KMS-11 (cell line): ENCODE measurements at regions not wholly inside any gene's neighbourhood (a gene's known extent, or its start where the extent isn't known, plus 50 kb on each side); places are given as distances from the start of the nearest gene placed in this dataset.

ENCODE experiments used
- H2AFZ ChIP-seq: fragments of 200-600 bp; sonication (generic); 2 replicates; pipeline ENCODE4 v1.6.1; 2016; ENCODE audit warnings: antibody characterized with exemption, mixed run types, low read depth
- H3K27ac ChIP-seq: fragments of 200-600 bp; sonication (generic); 2 replicates; pipeline ENCODE4 v1.6.1; 2016; ENCODE audit warnings: mild to moderate bottlenecking, mixed run types
- H3K27me3 ChIP-seq: fragments of 200-600 bp; sonication (generic); 2 replicates; pipeline ENCODE4 v1.6.1; 2017; ENCODE audit warnings: mild to moderate bottlenecking, low read depth, mixed run types, moderate library complexity; ENCODE audit not compliant: insufficient read depth
- H3K36me3 ChIP-seq: fragments of 200-600 bp; sonication (generic); 2 replicates; pipeline ENCODE4 v1.6.1; 2017; ENCODE audit warnings: mild to moderate bottlenecking, mixed run types; ENCODE audit not compliant: insufficient read depth
- H3K4me1 ChIP-seq: fragments of 200-600 bp; sonication (generic); 2 replicates; pipeline ENCODE4 v1.6.1; 2016; ENCODE audit warnings: mild to moderate bottlenecking, low read depth, mixed run types; ENCODE audit not compliant: poor library complexity, severe bottlenecking
- H3K4me2 ChIP-seq: fragments of 200-600 bp; sonication (generic); 2 replicates; pipeline ENCODE4 v1.7.0; 2016; ENCODE audit warnings: mild to moderate bottlenecking, mixed run types
- H3K4me3 ChIP-seq: fragments of 200-600 bp; sonication (generic); IDR thresholded peaks from 2 replicates; pipeline ENCODE4 v1.6.1; 2017; ENCODE audit warnings: low read depth, low read length, mixed read lengths; ENCODE audit not compliant: insufficient read depth
- H3K79me2 ChIP-seq: fragments of 200-600 bp; sonication (generic); 2 replicates; pipeline ENCODE4 v1.6.1; 2016; ENCODE audit warnings: low read depth, mixed run types; ENCODE audit not compliant: insufficient read depth
- H3K9ac ChIP-seq: fragments of 200-600 bp; sonication (generic); 2 replicates; pipeline ENCODE4 v1.6.1; 2016; ENCODE audit warnings: mild to moderate bottlenecking, mixed run types
- H4K20me1 ChIP-seq: fragments of 200-600 bp; sonication (generic); 2 replicates; pipeline ENCODE4 v1.6.1; 2016; ENCODE audit warnings: mild to moderate bottlenecking, mixed run types; ENCODE audit not compliant: insufficient read depth
- TF ChIP-seq, protein P1 (sequence below): fragments of 200-600 bp; sonication (generic); conservative IDR thresholded peaks from 2 replicates; pipeline ENCODE4 v1.6.1; 2017; ENCODE audit warnings: low read depth, mild to moderate bottlenecking, antibody characterized with exemption, low read length, moderate library complexity, mixed read lengths

DNA sequence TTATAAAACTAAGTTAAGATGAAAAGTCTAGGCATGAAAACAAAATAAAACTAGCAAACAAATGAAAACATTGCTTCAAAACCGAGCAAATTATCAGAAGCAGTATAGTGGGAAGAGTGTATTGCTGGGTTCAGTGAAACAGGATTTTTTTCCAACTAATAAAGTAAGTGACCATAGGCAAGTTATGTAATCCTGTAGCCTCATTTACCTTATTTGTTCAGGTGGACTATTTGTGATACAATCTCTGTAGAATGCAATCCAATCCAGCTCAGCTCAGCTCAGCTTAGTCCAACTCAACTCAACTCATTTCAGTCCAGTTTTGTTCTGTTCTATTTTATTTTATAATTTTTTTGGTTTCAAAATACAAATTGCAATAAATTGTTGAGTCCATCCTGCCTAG, 276.7 kb upstream of the LRIG3 start:
- Histone ChIP-seq H3K36me3 (no peaks in the 10 kb centered on the region), H3K4me2 (no peak overlapping the region), H3K79me2 (no peaks in the 10 kb centered on the region), H3K9ac (no peak overlapping the region), H3K4me1 (no peaks in the 10 kb centered on the region), H2AFZ (no peak overlapping the region), H4K20me1 (no peaks in the 10 kb centered on the region), H3K27ac (no peak overlapping the region), H3K27me3 (no peaks in the 10 kb centered on the region), H3K4me3 (no peak overlapping the region)
- TF ChIP-seq, protein P1, sequence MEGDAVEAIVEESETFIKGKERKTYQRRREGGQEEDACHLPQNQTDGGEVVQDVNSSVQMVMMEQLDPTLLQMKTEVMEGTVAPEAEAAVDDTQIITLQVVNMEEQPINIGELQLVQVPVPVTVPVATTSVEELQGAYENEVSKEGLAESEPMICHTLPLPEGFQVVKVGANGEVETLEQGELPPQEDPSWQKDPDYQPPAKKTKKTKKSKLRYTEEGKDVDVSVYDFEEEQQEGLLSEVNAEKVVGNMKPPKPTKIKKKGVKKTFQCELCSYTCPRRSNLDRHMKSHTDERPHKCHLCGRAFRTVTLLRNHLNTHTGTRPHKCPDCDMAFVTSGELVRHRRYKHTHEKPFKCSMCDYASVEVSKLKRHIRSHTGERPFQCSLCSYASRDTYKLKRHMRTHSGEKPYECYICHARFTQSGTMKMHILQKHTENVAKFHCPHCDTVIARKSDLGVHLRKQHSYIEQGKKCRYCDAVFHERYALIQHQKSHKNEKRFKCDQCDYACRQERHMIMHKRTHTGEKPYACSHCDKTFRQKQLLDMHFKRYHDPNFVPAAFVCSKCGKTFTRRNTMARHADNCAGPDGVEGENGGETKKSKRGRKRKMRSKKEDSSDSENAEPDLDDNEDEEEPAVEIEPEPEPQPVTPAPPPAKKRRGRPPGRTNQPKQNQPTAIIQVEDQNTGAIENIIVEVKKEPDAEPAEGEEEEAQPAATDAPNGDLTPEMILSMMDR: no peak

DNA sequence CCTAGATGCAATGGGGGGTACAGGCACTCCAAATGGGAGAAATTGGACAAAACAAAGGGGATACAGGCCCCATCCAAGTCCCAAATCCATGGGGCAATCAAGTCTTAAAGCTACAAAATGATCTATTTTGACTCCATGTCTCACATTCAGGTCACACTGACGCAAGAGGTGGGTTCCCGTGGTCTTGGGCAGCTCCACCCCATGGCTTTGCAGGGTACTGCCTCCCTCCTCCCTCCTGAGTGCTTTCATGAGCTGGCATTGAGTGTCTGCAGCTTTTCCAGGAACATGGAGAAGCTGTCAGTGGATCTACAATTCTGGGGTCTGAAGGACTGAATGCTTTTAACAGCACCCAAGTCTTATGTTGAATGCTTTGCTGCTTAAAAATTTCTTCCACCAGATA, 274.5 kb upstream of the LRIG3 start:
- Histone ChIP-seq H3K36me3 (no peaks in the 10 kb centered on the region), H3K27ac (no peak overlapping the region), H3K4me2 (no peak overlapping the region), H4K20me1 (no peaks in the 10 kb centered on the region), H3K79me2 (no peaks in the 10 kb centered on the region), H3K27me3 (no peaks in the 10 kb centered on the region), H3K4me3 (no peak overlapping the region), H3K9ac (no peak overlapping the region), H2AFZ (no peak overlapping the region), H3K4me1 (no peaks in the 10 kb centered on the region)
- TF ChIP-seq, protein P1: no peak

DNA sequence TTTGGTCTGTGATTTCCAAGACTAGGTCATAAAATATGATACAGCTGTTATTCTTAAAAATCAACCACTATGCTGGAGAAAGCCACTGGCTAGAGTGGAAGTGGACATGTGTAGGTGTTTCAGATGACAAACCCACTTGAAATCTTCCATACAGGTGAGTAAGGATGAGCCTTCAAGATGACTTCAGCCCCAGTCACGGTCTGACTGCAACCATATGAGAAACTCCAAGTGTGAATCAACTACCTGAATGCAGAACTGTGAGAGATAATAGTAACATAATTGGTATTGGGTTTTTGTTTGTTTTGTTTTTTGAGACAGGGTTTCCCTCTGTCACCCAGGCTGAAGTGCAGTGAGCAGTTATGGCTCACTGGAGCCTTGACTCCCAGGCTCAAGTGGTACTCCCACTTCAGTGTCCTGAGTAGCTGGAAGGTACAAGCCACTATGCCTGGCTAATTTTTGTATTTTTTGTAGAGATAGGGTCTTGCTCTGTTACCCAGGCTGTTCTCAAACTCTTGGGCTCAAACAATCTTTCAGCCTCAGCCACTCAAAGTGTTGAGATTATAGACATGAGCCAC, 273.3 kb upstream of the LRIG3 start:
- TF ChIP-seq, protein P1: no peak
- no peak overlapping the region for H3K9ac ChIP-seq
- no peak overlapping the region for H3K4me3 ChIP-seq
- H3K27me3 ChIP-seq: no peaks in the 10 kb centered on the region
- no peaks in the 10 kb centered on the region for H3K4me1 ChIP-seq
- no peak overlapping the region for H3K4me2 ChIP-seq
- no peak overlapping the region for H2AFZ ChIP-seq
- no peaks in the 10 kb centered on the region for H3K79me2 ChIP-seq
- no peaks in the 10 kb centered on the region for H4K20me1 ChIP-seq
- no peaks in the 10 kb centered on the region for H3K36me3 ChIP-seq
- H3K27ac ChIP-seq: no peak overlapping the region

DNA sequence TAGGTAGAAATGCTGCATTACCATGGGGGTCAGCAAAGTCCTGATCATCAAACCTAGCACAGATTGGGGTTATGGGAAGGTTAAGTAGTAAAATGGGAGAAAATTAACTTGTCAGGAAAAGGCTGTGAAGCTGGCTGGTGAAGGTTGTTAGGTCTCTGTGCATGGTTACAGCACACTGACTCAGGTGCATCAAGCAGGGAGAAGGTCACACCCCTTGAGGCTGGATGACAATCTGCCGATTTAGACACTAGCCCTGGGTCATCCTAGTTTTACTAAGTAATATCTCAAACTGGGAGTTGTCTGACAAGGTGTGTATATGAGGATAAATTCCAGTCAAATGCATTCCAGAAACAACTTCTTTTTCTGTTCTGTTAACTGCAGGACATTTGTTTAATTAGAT, 271.1 kb upstream of the LRIG3 start:
- Histone ChIP-seq H3K9ac (no peak overlapping the region), H3K4me3 (no peak overlapping the region), H3K79me2 (no peaks in the 10 kb centered on the region), H3K4me2 (no peak overlapping the region), H4K20me1 (no peaks in the 10 kb centered on the region), H3K36me3 (no peaks in the 10 kb centered on the region), H2AFZ (no peak overlapping the region), H3K27me3 (no peaks in the 10 kb centered on the region), H3K27ac (no peak overlapping the region), H3K4me1 (peaks cover 1% of the 10 kb centered on the region)
- TF ChIP-seq, protein P1: no peak
